ENCODE measurements at regions not wholly inside any gene's neighbourhood (a gene's known extent, or its start where the extent isn't known, plus 50 kb on each side); places are given as distances from the start of the nearest gene placed in this dataset.

DNA sequence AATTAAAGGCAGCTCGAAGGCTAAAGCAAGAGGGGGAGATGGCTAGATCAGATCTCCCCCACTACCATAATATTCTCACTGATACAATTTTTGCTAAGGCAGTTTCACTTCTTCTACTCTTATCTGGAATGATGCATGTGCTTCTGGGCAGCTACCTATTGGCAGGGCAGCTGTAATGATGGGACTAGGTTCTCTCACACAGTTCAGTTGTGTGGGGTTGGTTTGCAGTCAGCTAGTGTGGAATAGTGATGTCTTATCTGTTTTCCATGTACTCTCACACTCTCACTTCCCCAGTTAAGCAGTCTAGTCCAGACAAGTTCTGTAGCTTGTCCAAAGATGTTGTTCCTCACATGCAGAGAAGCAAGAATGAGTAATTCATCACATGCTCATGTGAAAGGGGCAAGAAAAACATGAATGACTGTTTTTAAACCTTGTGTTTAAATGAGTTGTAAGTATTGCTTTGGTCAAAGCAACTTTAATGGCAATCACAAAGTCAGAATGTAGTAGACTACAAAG lies 836.1 kb downstream of the CBLN2 start:
- TF ChIP-seq, protein P1, sequence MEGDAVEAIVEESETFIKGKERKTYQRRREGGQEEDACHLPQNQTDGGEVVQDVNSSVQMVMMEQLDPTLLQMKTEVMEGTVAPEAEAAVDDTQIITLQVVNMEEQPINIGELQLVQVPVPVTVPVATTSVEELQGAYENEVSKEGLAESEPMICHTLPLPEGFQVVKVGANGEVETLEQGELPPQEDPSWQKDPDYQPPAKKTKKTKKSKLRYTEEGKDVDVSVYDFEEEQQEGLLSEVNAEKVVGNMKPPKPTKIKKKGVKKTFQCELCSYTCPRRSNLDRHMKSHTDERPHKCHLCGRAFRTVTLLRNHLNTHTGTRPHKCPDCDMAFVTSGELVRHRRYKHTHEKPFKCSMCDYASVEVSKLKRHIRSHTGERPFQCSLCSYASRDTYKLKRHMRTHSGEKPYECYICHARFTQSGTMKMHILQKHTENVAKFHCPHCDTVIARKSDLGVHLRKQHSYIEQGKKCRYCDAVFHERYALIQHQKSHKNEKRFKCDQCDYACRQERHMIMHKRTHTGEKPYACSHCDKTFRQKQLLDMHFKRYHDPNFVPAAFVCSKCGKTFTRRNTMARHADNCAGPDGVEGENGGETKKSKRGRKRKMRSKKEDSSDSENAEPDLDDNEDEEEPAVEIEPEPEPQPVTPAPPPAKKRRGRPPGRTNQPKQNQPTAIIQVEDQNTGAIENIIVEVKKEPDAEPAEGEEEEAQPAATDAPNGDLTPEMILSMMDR (IDR thresholded peaks at IDR 0.05; ENCODE audit: poor library complexity): no peak
- TF ChIP-seq EZH2 (IDR thresholded peaks at IDR 0.05; ENCODE audit: borderline replicate concordance): no peak
- no peak for TF ChIP-seq EZH2phosphoT487 (IDR thresholded peaks at IDR 0.05; ENCODE audit: low read depth, severe bottlenecking, unreplicated experiment)
